Left cardiac atrium (tissue), 4 donors: ENCODE measurements at regions not wholly inside any gene's neighbourhood (a gene's known extent, or its start where the extent isn't known, plus 50 kb on each side); places are given as distances from the start of the nearest gene placed in this dataset.

Experiments
- ATAC-seq, 2 donors: fragments of 200-7000 bp; cut with Tn5 transposase; one replicate each; pipeline ENCODE4 v1.9.1; 2020; ENCODE audit warnings: mild to moderate bottlenecking in 2 of 2, moderate library complexity in 2 of 2
- DNase-seq: peaks from one replicate; pipeline ENCODE4 v3.0.0-alpha.2; 2020
- intact Hi-C, 2 donors: fragments of 100-400 bp; cut with DNase I; formaldehyde crosslinking; loops; one replicate each; pipeline versions ENCODE4 v1.14.1 to v1.15.1; 2022 to 2023
- donor health status: DM: no; HTN: yes; CAD: no.
- donor health status: DM: no; HTN: yes; CAD: no; lungs with severe emphysema.
- donor health status: DM: yes; HTN: yes; CAD: no.
- donor health status: Dilated cardiomyopathy.

DNA sequence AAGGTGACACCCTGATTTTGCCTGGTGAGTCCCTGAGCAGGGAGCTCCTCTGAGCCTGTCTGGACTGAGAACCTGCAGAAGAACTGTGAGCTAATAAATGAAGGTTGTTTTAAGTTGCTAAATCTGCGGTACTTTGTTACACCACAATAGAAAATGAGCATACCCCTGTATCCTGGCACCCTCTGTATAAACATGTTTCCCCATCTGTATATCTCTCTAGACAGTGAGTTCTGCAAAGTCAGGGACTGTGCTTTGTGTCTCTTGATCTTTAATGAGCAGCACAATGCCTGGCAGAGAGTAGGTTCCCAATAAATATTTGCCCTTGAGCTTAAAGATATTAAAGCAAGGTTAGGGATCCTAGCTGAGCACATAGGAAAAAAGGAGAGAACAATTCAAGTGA is 228.8 kb downstream of the OMA1 start:
- intact Hi-C loops: no loop called here
- no peak for ATAC-seq
- no peak for DNase-seq

DNA sequence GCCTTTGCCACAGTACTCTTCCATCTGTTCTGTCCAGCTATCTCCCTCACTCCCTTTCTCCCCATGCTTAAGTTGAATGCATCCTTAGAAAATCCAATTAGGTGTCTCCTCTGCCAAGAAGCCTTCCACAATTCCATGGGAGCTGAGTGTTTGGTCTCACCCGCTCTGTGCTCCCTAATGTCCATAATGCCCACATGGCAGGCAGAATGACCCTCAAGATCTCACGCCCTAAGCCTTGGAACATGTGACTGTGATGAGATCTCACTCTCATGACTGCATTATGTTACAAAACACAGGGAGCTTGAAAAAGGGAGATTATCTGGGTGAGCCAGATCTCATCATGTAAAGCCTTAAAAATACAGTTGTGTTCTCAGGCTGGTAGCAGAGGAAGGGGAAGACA is 229.4 kb downstream of the OMA1 start:
- no peak for ATAC-seq
- intact Hi-C loops: no loop called here
- no peak for DNase-seq

DNA sequence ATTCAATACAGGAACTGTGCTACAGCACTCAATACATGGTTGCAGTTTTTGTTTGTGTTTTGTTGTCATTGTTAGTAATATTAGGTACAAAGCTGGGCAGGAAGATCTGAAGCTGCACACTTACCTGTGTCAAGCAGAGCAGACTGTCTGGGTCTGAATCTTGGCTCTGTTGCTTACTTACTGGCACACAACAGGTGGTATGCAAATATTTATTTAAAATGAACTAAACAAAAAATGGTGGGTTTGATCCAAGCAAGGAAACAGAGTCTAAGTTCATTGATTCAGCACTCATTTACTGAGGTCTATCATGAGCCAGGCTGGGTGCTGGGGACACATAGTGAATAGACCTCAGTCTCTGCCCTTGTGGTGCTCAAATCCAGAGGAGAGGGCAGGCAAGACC is 230.4 kb downstream of the OMA1 start:
- intact Hi-C loops: no loop called here
- no peak for DNase-seq
- ATAC-seq: no peak

DNA sequence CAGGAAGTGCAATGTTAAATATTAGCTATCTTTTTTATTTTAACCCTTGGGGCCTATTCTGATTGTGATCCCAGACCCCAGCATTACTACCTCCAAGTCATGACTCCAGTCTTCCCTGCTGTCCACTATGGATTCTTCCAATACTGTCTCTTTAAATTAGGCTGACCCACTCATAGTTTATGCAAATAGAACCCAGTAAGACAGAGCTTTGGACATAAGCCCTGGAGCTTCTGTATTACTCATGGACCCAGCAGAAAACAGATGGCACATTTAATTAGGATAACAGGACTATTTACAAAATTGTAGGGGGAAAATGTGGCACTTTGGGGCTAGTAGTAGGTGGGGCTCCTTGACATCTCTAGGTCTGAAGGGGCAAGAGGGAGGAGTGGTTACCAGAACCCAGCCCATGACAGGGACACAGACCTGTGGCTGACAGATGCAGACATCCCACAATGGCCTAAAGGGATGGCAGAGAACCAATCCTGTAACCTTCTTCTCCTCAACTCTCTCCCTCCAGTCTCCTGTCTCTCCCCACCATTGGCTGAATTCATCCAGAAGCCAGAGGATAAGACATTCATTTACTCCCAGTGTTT is 233.5 kb downstream of the OMA1 start:
- intact Hi-C loops: no loop called here

DNA sequence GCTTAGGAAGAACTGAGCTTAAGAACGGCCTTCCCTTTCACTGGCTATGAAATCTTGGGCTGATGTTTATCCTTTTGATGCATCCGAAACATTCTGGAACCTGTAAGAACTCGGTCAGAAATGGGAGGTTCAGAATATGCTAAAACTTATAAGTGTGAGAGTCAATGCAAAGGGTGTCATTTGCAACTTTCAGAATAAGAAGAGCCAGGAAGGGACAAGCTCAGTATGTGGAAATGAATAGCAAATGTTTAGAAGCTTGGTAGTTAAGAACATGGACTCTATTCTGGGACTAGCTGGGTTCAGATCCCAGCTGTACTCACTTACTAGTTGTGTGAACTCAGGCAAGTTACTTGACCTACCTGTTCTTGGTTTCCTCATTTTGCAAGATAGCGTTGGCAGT is 234.1 kb downstream of the OMA1 start:
- DNase-seq (no peak), ATAC-seq (no peak)
- intact Hi-C loops: no loop called here

More for the DNA sequence above, 233.5 kb downstream of the OMA1 start:
- DNase-seq (no peak), ATAC-seq (no peak)

DNA sequence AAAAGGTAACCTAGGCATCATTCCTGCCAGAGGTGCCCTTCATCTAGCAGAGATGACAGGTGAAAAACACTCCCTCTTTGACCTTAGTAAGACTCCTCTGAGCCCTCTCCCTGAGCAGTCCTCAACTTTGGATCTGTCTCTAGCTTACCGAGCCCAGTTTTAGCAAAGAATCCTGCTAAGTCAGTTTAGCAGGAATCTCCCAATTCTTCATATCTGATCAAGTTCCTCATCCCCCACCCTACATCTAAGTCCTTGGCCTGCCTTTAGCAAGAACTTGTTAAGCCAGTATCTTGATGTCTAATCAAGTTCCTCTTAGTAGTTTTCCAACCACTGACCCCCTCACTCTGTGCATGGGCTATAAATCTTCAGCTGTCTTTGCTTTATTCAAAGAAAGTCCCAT is 235.6 kb downstream of the OMA1 start:
- intact Hi-C loops: no loop called here
- no peak for ATAC-seq
- DNase-seq: no peak

DNA sequence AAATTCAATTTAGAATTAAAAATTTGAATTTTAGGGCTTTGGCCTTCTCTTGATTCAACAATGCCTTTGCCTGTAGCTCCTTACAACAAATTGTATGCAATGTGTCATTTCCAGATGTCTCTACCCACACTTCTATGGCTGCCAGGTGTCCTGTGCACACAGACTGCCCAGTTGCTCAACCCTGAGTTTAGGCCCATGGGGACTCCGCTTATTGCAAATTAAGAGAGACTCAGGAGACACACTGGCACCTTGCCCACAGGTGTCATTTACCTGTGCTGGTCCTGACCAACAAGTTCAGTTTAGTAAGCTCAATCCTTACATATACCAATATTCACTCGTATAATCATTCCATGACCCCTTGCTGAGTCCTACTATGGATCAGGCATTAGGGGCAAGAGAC is 236.1 kb downstream of the OMA1 start:
- DNase-seq: no peak
- intact Hi-C loops: no loop called here
- no peak for ATAC-seq

DNA sequence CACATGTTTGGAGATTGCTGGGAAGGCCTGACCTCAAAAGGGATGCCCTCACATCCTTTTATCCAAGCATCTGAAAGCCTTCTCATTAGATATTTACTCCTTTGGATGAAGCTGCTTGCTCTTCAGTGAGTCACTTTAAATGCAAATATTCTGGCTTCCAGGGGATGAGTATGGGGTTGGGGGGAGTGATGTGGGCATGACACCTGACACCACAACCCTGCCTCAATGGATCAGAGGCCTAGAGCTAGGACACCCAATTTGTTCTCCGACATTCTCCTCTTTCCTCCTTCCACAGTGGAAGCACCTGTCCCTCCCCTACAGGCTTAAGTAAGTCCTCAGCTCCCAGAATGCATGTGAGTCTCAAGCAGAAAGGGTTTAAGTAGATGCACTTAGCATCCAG is 238.3 kb downstream of the OMA1 start:
- DNase-seq: no peak
- ATAC-seq: no peak
- intact Hi-C loops: no loop called here

DNA sequence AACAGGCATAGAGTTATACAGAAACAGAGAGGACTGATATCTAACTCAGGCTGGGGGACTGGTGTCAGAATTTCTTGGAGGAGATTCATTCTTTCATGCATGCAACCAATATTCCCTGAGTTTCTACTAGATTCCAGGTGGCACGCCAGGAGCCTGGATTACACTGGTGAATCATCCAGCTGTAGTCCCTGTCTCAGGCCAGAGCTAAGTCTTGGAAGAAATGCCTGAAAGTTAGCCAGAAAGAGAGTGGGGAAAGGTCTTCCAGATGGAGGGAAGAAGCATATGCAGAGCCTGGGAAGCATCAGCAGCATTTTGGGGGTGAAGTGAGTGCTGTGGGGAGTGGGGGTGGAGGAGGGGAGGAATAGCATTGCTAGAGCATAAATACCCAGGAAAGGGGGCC is 239.1 kb downstream of the OMA1 start:
- no peak for ATAC-seq

DNA sequence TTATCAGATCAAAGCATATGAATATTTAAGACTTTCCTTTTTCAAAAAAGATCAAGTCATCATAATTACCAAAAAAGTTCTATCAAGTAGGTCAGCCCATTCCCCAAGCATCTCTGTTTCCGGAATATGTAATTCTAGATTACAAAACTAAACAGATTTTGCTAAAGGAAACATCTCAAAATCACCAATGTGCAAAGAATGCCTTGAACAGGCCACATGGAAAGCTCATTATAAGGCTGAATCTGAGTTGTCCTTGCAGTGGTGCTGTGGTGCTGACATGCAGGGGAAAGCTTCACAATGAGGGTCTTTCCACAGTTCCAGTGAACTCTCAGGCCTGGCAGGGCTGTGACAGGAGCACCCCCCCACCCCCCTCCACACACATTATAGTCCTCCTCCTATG is 240.9 kb downstream of the OMA1 start:
- intact Hi-C loops: no loop called here
- ATAC-seq: no peak
- DNase-seq: no peak

More for the DNA sequence above, 239.1 kb downstream of the OMA1 start:
- DNase-seq: no peak
- intact Hi-C loops: no loop called here

DNA sequence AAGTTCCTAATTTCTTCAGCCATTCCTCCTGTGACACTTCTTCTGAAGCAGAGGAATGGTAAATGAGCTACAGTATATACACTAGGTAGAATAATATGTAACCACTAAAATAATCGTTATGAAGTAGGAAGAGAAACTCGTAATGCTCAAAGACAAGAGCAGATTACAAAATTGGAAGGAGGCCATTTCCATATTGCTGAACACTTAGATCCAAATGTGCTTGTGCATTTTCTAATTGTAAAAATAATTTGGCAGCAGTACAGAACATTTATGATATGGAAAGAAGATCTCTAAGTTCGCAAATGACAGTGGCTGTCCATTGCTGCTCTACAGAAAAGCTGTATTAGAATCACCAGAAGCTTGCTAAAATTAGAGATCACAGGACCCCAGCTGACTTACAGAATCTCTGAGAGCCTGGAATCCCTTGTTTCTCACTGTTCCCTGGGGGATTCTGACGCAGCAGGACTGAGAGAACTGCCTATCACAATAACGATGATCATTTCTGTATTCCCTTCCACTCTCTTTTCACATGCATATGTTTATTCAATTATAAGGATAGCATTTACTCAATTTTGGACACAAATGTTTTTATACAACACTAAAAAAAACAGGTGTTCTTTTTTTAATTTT is 242.1 kb downstream of the OMA1 start:
- no peak for ATAC-seq
- DNase-seq: no peak
- intact Hi-C loops: no loop called here

DNA sequence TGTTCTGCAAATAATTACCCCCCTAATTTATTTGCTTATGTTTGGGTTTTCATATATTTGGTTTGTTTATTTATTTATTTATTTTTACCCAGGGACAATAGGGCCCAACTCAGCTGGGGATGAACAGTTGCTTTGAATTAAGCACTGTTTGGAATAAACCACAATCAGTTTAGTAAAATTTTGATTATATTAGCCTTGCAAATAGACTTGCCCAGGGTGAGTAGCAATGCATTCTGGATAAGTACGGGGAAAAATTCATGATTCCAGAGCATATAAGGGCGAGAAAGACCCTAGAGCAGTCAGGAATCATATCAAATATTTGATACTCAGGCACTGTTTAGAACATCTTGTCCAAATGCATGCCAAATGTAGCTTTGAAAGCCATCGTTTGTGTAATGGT is 242.7 kb downstream of the OMA1 start:
- intact Hi-C loops: no loop called here
- ATAC-seq (no peak), DNase-seq (no peak)

DNA sequence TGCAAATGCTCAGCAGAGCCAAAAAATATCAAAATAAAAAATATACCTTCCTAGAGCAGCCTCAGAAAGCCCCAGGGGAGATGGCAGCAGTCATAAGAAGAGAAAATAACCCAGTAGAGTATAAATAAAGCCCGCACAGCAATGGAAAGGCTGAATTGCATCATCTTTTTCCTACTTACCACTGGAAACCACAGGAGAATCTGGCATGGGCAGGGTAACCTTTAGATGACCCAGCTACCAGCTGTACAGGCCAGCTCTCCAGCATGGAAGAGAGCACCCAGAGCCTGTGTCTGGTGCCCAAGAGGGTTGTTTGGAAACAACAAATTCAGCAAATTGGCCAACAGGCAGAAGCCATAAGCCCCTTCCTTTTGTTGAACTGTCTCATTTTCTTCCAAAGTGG is 253.1 kb downstream of the OMA1 start:
- no peak for ATAC-seq
- intact Hi-C loops: no loop called here
- no peak for DNase-seq

DNA sequence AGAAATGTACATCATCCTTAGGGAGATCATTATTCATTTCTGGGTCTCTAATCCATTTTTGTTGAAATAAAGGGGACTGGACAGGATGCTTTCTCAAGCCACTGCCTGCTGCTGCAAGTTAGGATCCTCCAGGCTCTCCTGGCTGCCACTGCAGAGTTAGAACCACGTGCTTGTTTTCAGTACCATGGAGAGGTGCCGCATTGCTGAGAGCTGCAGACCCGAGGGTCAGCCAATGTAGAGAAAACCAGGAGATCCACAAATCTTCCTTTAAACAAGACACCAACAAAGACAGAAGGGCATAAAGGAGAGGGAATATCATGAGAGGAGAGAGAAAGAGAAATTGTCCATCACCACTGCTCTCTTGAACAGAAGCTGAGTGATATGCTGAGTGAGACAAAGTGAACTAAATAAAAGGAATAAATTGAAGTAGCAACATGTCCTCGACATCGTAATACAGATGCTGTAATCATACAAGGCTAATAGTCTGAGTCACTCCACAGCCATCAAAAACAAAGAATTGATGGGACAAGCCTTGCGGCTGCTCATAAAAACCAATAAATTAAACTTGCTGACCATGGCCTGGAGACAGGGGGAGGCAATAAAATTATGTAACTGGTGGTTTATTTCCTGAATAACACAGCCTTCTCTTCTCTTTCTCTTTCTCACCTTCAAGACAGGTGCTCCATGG is 255.7 kb downstream of the OMA1 start:
- DNase-seq (peak; percentile 18), ATAC-seq (peak in 1 of 2 donors; percentile 72)
- intact Hi-C loops: no loop called here

DNA sequence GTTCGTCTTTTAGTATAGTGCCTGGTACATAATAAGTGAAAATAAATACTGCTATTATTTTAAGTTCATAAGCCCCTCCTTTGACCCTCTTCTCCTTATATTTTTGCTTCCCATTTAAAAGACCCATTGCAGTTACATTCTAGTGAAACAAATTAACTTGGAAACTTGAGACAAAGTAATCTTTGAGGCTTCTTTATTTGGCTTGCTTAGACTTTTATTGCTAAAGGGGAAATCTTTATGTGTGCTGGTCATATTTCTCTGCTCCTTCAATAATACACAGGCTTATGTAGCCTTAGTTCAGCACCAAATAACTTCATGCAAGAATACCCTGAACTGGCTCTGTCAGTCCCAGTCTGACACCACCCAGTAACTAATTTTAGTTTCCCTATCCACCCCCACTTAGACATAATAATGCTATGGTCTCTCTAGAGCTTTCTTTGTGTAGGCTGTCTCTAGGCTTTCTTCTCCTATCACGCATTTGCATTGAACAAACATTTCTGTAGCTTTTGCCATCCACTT is 257.8 kb downstream of the OMA1 start:
- ATAC-seq (no peak), DNase-seq (no peak)
- intact Hi-C loops: no loop called here

DNA sequence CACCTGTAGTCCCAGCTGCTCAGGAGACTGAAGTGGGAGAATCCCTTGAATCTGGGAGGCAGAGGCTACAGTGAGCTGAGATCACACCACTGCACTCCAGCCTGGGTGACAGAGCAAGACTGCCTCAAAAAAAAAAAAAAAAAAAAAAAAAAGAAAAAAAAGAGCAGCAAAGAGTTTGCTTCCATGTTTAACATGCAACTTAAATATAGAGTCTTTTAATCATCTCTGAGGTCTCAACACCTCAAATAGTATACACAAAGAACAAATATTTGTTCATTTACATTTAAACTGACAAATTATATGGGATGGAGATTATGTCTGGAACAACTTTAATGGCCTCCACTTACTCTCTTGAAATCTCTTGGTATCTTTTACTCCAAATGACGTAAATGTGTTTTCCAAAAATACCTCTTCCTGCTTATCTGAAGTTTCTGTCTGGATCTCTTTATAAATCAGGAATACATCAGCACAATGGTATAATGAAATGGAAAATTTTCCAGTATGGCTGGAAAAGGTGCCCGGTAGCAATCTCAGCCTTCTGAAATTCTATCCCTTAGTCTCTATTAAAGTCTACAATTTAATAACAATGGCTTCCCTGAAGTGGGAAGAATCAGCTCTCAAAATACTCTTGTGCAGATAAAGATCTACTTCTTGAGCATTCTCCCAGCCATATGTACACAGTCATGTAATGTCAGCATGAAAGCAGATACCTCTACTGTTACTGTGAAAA is 258.5 kb downstream of the OMA1 start:
- DNase-seq: no peak
- intact Hi-C loops: no loop called here
- ATAC-seq: no peak

DNA sequence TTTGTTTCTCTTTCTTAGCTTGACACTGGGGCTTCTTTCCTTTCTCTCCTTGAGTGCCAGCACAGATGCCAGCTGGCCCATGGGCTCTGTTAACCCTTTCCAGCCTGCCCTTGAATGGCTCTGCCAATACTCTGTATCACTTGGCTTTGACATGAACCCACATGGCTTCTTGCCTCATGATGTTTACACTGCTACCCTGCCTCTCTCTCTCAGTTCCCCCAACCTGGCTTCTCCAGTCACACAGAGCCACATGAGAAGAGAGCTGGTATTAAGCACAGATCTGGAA is 262.4 kb downstream of the OMA1 start:
- no peak for ATAC-seq
- intact Hi-C loops: no loop called here
- DNase-seq: no peak

DNA sequence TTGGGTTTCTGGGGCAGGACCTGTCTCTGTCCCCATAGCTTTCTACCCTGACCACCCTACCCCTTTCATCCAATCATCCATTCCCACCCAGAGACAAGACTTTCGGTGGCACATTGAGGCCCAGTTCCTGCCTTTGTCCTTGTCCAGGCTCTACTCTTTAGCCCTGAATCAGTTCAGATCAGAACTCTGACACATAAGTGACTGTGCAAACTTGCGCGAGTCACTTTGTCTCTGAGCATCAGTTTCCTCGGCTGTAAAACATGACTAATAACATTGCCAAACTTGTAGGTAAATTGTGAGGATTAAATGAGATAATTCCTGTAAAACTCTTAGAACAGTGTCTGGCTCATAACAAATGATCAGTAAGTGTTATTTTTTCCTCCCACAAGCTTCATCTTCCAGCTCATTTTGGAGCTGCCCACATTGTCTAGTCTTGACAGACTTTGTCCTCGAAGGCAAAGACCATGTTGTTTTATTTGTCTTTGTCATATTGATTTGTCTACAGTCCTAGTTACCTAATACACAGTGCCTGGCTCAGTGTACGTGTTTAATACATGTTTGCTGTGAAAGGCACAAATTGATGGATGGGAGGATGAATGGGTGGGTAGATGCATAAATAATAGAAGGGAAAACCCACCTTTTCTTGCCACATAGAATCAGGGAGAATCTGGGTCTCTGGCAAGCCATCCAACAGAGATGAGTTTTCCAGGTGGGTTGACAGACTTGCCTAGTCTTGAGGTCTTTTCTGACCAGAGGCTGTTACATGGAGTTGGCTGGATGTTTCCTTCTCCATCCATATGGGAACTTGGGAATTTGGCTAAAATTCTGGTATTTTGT is 262.9 kb downstream of the OMA1 start:
- DNase-seq (no peak), ATAC-seq (no peak)
- intact Hi-C loops: no loop called here

DNA sequence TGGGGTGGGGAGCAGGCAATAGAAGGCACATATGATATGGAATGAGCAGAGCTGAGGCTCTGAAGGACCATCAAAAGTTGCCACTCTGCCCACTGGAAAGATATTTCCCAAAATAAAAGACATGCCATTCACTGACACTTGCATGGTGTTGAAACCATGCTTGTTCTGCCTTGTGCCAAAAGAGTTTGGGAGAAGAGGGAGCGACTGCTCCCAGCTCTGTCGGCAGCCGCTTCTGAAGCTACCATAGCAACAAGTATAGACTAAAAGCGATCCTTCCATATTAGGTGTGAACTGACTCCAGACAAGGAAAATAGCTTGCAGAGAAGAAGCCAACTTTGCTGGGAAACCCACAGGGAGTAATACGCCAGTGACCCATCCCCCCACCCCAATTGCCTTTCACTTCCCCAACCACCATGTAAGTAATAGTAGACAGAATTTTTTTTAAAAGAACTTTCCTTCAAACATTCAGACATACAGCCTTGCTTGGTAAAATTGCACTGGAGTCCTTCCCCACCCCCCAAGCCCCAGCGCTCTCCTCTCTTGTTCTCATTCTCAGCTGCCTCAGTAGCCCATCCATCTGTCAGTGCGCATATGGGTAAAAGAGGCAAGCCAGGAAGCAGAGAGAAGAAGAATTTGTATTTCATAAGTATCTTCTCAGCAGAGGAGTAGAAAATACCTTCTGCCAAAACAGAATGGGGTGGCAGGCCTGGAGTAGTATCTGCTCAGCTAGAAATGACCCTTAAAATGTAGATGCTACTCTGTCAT is 263.7 kb downstream of the OMA1 start:
- peak; percentile 84 to 97 for ATAC-seq
- peak; percentile 15 for DNase-seq
- intact Hi-C loops: no loop called here
